MCF 10A (cell line): ENCODE measurements at regions not wholly inside any gene's neighbourhood (a gene's known extent, or its start where the extent isn't known, plus 50 kb on each side); places are given as distances from the start of the nearest gene placed in this dataset.

Source experiments
- BruUV-seq: library from RNA; stranded (reverse); fragments of 400-500 nt; replicated peaks from 2 replicates; lab custom pipeline; 2021; lab: Mats Ljungman, UMichigan
- CTCF ChIA-PET: fragments of 300-600 bp; sonication (Branson Sonifier 250); formaldehyde crosslinking; extraction: SDS; loops from one replicate; lab custom pipeline; 2021; ENCODE audit warnings: antibody characterized with exemption, inconsistent platforms; lab: Yijun Ruan, JAX
- POLR2A ChIA-PET: fragments of 300-600, 350-650 bp; sonication (Branson Sonifier 250); formaldehyde crosslinking; extraction: SDS; loops from one replicate; lab custom pipeline; 2020; ENCODE audit warnings: antibody characterized with exemption, inconsistent platforms; lab: Yijun Ruan, JAX
- DNase-seq: peaks from one replicate; pipeline ENCODE4 v3.0.0-alpha.2; 2018; ENCODE audit not compliant: unreplicated experiment
- H3K27ac Mint-ChIP-seq: one replicate; pipeline ENCODE4 v1.8.0; 2022; ENCODE audit warnings: mild to moderate bottlenecking, low read depth, mixed read lengths; ENCODE audit not compliant: unreplicated experiment
- H3K27me3 Mint-ChIP-seq: one replicate; pipeline ENCODE4 v1.8.0; 2022; ENCODE audit warnings: mixed read lengths; ENCODE audit not compliant: insufficient read depth, unreplicated experiment
- H3K36me3 Mint-ChIP-seq: one replicate; pipeline ENCODE4 v1.8.0; 2022; ENCODE audit warnings: mild to moderate bottlenecking, moderate library complexity, mixed read lengths; ENCODE audit not compliant: insufficient read depth, unreplicated experiment
- H3K4me1 Mint-ChIP-seq: one replicate; pipeline ENCODE4 v1.8.0; 2022; ENCODE audit warnings: mixed read lengths; ENCODE audit not compliant: insufficient read depth, unreplicated experiment
- H3K4me3 Mint-ChIP-seq: one replicate; pipeline ENCODE4 v1.8.0; 2022; ENCODE audit warnings: mild to moderate bottlenecking, moderate library complexity, mixed read lengths; ENCODE audit not compliant: unreplicated experiment
- H3K9me3 Mint-ChIP-seq: one replicate; pipeline ENCODE4 v1.8.0; 2022; ENCODE audit warnings: mixed read lengths; ENCODE audit not compliant: unreplicated experiment
- CTCF ChIP-seq: fragments of 200-600 bp; IDR thresholded peaks from one replicate; pipeline ENCODE4 v1.8.0; 2022; ENCODE audit warnings: antibody characterized with exemption, mild to moderate bottlenecking; ENCODE audit not compliant: unreplicated experiment
- intact Hi-C: fragments of 100-400 bp; cut with micrococcal nuclease; formaldehyde crosslinking; loops from 2 replicates; pipeline ENCODE4 v1.14.1; 2022

GRCh38 chr1:222331340-222331739, 216.6 kb downstream of the HHIPL2 start:
- Mint-ChIP-seq H3K4me1 (peaks cover 7% of the 10 kb centered on the region), H3K36me3 (no peaks in the 10 kb centered on the region), H3K4me3 (no peak overlapping the region), H3K9me3 (no peaks in the 10 kb centered on the region), H3K27ac (no peak overlapping the region), H3K27me3 (no peaks in the 10 kb centered on the region)
- no peak for DNase-seq
- ChIA-PET CTCF (interaction anchor here (0.7 to 2.7 kb wide), 4 partner anchors 9 to 359 kb away, joined by 3 to 11 read pairs (median 5); no protein-coding TSS in a partner anchor), POLR2A (interaction anchor here (0.6 to 2.0 kb wide), 6 partner anchors 9 to 623 kb away, joined by 3 to 9 read pairs (median 4); no protein-coding TSS in a partner anchor)
- TF ChIP-seq CTCF = no peak
- BruUV-seq = no TSS peak
- intact Hi-C loops = no loop called here

- peak; percentile 31 for DNase-seq
- BruUV-seq = no TSS peak
- H3K36me3 Mint-ChIP-seq = no peaks in the 10 kb centered on the region
- intact Hi-C loops = no loop called here
- ChIA-PET CTCF (interaction anchor here (0.6 to 2.1 kb wide), 6 partner anchors 11 to 223 kb away, joined by 3 to 7 read pairs (median 3); no protein-coding TSS in a partner anchor), POLR2A (interaction anchor here (0.6 to 1.1 kb wide), 2 partner anchors 89 to 1410 kb away, joined by 3 read pairs; no protein-coding TSS in a partner anchor)
- TF ChIP-seq CTCF = no peak
- no peak overlapping the region for H3K27ac Mint-ChIP-seq
- no peaks in the 10 kb centered on the region for H3K9me3 Mint-ChIP-seq
- no peaks in the 10 kb centered on the region for H3K27me3 Mint-ChIP-seq
- no peak overlapping the region for H3K4me3 Mint-ChIP-seq
- H3K4me1 Mint-ChIP-seq = no peaks in the 10 kb centered on the region
Measured at GRCh38 chr1:222329493-222330045, 218.3 kb downstream of the HHIPL2 start.

- no TSS peak for BruUV-seq
- intact Hi-C loops = no loop called here
- Mint-ChIP-seq H3K36me3 (no peaks in the 10 kb centered on the region), H3K4me3 (no peak overlapping the region), H3K27ac (no peak overlapping the region), H3K27me3 (no peaks in the 10 kb centered on the region), H3K9me3 (no peaks in the 10 kb centered on the region), H3K4me1 (no peaks in the 10 kb centered on the region)
- DNase-seq = no peak
- ChIA-PET CTCF (interaction anchor here (0.6 to 1.5 kb wide), 3 partner anchors 39 to 1124 kb away, joined by 3 to 6 read pairs (median 4); no protein-coding TSS in a partner anchor), POLR2A (interaction anchor here (0.6 to 2.3 kb wide), 3 partner anchors 9 to 246 kb away, joined by 3 to 6 read pairs (median 4); no protein-coding TSS in a partner anchor)
- TF ChIP-seq CTCF = no peak
Measured at GRCh38 chr1:222326710-222327036, 221.2 kb downstream of the HHIPL2 start.

- no TSS peak for BruUV-seq
- CTCF ChIA-PET = interaction anchor here (0.5 to 1.6 kb wide), 7 partner anchors 39 to 1550 kb away, joined by 3 to 8 read pairs (median 3); no protein-coding TSS in a partner anchor
- DNase-seq = no peak
- no peak overlapping the region for H3K27ac Mint-ChIP-seq
- H3K27me3 Mint-ChIP-seq = no peaks in the 10 kb centered on the region
- no peak overlapping the region for H3K4me3 Mint-ChIP-seq
- H3K9me3 Mint-ChIP-seq = no peaks in the 10 kb centered on the region
- no peaks in the 10 kb centered on the region for H3K4me1 Mint-ChIP-seq
- TF ChIP-seq CTCF = no peak
- intact Hi-C loops = no loop called here
- H3K36me3 Mint-ChIP-seq = no peaks in the 10 kb centered on the region
- POLR2A ChIA-PET = interaction anchor here (0.6 to 2.3 kb wide), 3 partner anchors 9 to 317 kb away, joined by 3 to 6 read pairs (median 3); no protein-coding TSS in a partner anchor
Measured at GRCh38 chr1:222326006-222326709, 221.7 kb downstream of the HHIPL2 start.
